Muscle layer of duodenum (tissue), 2 donors: ENCODE measurements at regions not wholly inside any gene's neighbourhood (a gene's known extent, or its start where the extent isn't known, plus 50 kb on each side); places are given as distances from the start of the nearest gene placed in this dataset.
A peak's percentile ranks its signal among the peaks of the same experiment; 100 is the strongest.

Experiments
- H3K27ac ChIP-seq: one replicate; pipeline ENCODE4 v1.7.0; 2013; ENCODE audit warnings: mild to moderate bottlenecking, low read length
- H3K27me3 ChIP-seq: one replicate; pipeline ENCODE4 v1.7.0; 2013; ENCODE audit warnings: low read depth, mild to moderate bottlenecking, control low read depth, low read length
- H3K36me3 ChIP-seq, 2 donors: one replicate each; pipeline ENCODE4 v1.7.0; 2013; ENCODE audit warnings: low read length in 2 of 2, control low read depth in 1 of 2, mild to moderate bottlenecking in 1 of 2; ENCODE audit not compliant: insufficient read depth in 2 of 2, control insufficient read depth in 1 of 2
- H3K4me1 ChIP-seq, 2 donors: one replicate each; pipeline ENCODE4 v1.7.0; 2013; ENCODE audit warnings: low read length in 2 of 2, mild to moderate bottlenecking in 2 of 2, control low read depth in 1 of 2, moderate library complexity in 1 of 2; ENCODE audit not compliant: insufficient read depth in 2 of 2, control insufficient read depth in 1 of 2
- H3K4me3 ChIP-seq, 2 donors: one replicate each; pipeline ENCODE4 v1.7.0; 2013; ENCODE audit warnings: low read length in 2 of 2, low read depth in 1 of 2, mild to moderate bottlenecking in 1 of 2
- H3K9me3 ChIP-seq, 2 donors: one replicate each; pipeline ENCODE4 v1.7.0; 2013; ENCODE audit warnings: low read length in 2 of 2, control low read depth in 1 of 2, mild to moderate bottlenecking in 1 of 2; ENCODE audit not compliant: control insufficient read depth in 1 of 2
- donor health status: healthy.

DNA sequence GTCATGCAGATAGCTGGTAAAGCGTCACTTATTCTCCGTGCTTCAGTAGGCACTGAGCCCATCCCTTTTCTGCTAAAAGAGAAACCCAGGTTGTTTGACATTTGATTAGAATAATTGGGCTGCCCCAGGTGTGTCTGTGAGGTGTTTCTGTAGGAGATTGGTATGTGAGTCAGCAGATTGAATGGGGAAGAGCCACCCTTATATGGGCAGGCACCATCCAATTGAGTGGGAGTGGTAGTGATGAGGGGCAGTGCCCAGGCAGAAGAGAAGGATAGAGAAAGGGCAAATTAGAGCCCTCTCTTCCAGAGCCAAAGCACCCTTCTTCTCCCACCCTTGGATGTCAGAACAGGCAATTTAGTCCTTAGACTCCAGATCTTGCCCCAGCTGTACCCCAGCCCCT, 384.3 kb upstream of the GBE1 start:
- no peak overlapping the region for H3K4me3 ChIP-seq
- H3K27ac ChIP-seq: no peak overlapping the region
- no peaks in the 10 kb centered on the region for H3K36me3 ChIP-seq
- H3K9me3 ChIP-seq: no peaks in the 10 kb centered on the region
- H3K4me1 ChIP-seq: no peaks in the 10 kb centered on the region
- H3K27me3 ChIP-seq: no peaks in the 10 kb centered on the region

- no peaks in the 10 kb centered on the region for H3K9me3 ChIP-seq
- H3K27ac ChIP-seq: no peak overlapping the region
- H3K4me1 ChIP-seq: no peaks in the 10 kb centered on the region
- H3K4me3 ChIP-seq: no peak overlapping the region
- no peaks in the 10 kb centered on the region for H3K27me3 ChIP-seq
- no peaks in the 10 kb centered on the region for H3K36me3 ChIP-seq
Measured at GRCh38 chr3:82144811-82145210, 383.4 kb upstream of the GBE1 start.

- H3K27me3 ChIP-seq: no peaks in the 10 kb centered on the region
Measured at GRCh38 chr3:82143661-82144412, 382.4 kb upstream of the GBE1 start.

DNA sequence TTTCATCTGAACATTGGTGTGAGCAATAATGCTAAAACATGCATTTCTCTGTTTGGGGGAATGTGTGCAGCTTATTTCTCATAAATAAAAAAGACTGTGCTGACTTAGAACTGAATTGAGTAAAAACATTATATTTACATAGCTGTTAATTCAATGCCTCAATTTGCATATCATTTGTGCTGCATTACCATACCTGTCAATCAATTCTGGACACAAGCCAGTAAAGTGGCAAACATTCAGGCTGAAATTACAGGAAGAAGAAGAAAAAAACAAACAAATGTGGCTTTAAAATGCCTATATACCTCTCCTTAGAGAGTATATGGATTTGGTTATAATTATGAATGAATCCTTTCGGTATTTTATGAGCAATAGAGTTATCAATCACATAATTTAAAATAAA, 380.1 kb upstream of the GBE1 start:
- Histone ChIP-seq H3K4me1 (no peaks in the 10 kb centered on the region), H3K4me3 (no peak overlapping the region), H3K9me3 (peaks cover 0 to 7% of the 10 kb centered on the region in 2 donors)

More at GRCh38 chr3:82143661-82144412, 382.4 kb upstream of the GBE1 start:
- Histone ChIP-seq H3K36me3 (no peaks in the 10 kb centered on the region), H3K4me1 (no peaks in the 10 kb centered on the region), H3K27ac (no peak overlapping the region), H3K9me3 (peaks cover 0 to 7% of the 10 kb centered on the region in 2 donors), H3K4me3 (no peak overlapping the region)

GRCh38 chr3:82137861-82138260, 376.4 kb upstream of the GBE1 start:
- Histone ChIP-seq H3K4me3 (no peak overlapping the region), H3K4me1 (no peaks in the 10 kb centered on the region), H3K27ac (no peak overlapping the region), H3K27me3 (no peaks in the 10 kb centered on the region), H3K36me3 (no peaks in the 10 kb centered on the region), H3K9me3 (peaks cover 0 to 7% of the 10 kb centered on the region in 2 donors)

More for the DNA sequence above, 380.1 kb upstream of the GBE1 start:
- H3K36me3 ChIP-seq: no peaks in the 10 kb centered on the region
- H3K27me3 ChIP-seq: no peaks in the 10 kb centered on the region
- no peak overlapping the region for H3K27ac ChIP-seq

GRCh38 chr3:82137050-82137449, 375.6 kb upstream of the GBE1 start:
- Histone ChIP-seq H3K36me3 (no peaks in the 10 kb centered on the region), H3K4me1 (no peaks in the 10 kb centered on the region), H3K27me3 (no peaks in the 10 kb centered on the region), H3K9me3 (peaks cover 0 to 7% of the 10 kb centered on the region in 2 donors), H3K27ac (no peak overlapping the region), H3K4me3 (no peak overlapping the region)

GRCh38 chr3:82133070-82133606, 371.7 kb upstream of the GBE1 start:
- no peaks in the 10 kb centered on the region for H3K36me3 ChIP-seq
- H3K9me3 ChIP-seq: no peaks in the 10 kb centered on the region
- no peaks in the 10 kb centered on the region for H3K4me1 ChIP-seq
- H3K27me3 ChIP-seq: no peaks in the 10 kb centered on the region
- H3K4me3 ChIP-seq: no peak overlapping the region
- no peak overlapping the region for H3K27ac ChIP-seq

- no peaks in the 10 kb centered on the region for H3K4me1 ChIP-seq
- H3K36me3 ChIP-seq: no peaks in the 10 kb centered on the region
- H3K9me3 ChIP-seq: no peaks in the 10 kb centered on the region
- H3K4me3 ChIP-seq: no peak overlapping the region
- H3K27me3 ChIP-seq: no peaks in the 10 kb centered on the region
- no peak overlapping the region for H3K27ac ChIP-seq
Measured at GRCh38 chr3:82132210-82133069, 371.0 kb upstream of the GBE1 start.

DNA sequence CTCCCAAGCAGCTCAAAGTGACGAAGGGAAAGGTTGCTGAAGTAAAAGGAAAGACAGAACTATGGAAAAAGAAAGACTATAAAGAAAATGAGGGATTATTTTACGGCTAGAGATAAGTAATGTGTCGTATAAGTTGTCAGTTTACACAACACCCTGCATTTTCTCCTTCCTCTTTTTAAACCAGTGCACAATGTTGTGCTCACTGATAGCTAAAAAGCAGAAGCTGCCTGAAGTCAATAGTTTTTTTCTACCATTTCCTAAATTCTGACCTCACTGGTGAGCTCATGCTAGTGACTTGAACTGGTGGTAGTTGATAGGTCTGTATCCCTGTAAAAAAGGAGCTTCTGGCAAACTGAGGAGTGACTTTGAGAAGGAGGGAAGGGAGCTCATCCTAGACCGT, 368.6 kb upstream of the GBE1 start:
- H3K9me3 ChIP-seq: no peaks in the 10 kb centered on the region
- H3K36me3 ChIP-seq: no peaks in the 10 kb centered on the region
- H3K4me1 ChIP-seq: no peaks in the 10 kb centered on the region
- no peak overlapping the region for H3K4me3 ChIP-seq
- H3K27ac ChIP-seq: peak overlapping the region; percentile 3
- no peaks in the 10 kb centered on the region for H3K27me3 ChIP-seq

GRCh38 chr3:82129221-82129801, 367.9 kb upstream of the GBE1 start:
- no peaks in the 10 kb centered on the region for H3K9me3 ChIP-seq
- H3K4me1 ChIP-seq: no peaks in the 10 kb centered on the region
- no peaks in the 10 kb centered on the region for H3K36me3 ChIP-seq
- no peaks in the 10 kb centered on the region for H3K27me3 ChIP-seq
- no peak overlapping the region for H3K27ac ChIP-seq
- no peak overlapping the region for H3K4me3 ChIP-seq

GRCh38 chr3:82128271-82128670, 366.8 kb upstream of the GBE1 start:
- Histone ChIP-seq H3K4me1 (no peaks in the 10 kb centered on the region), H3K36me3 (no peaks in the 10 kb centered on the region), H3K27me3 (no peaks in the 10 kb centered on the region), H3K27ac (no peak overlapping the region), H3K4me3 (no peak overlapping the region), H3K9me3 (no peaks in the 10 kb centered on the region)
